ENCODE measurements at regions not wholly inside any gene's neighbourhood (a gene's known extent, or its start where the extent isn't known, plus 50 kb on each side); places are given as distances from the start of the nearest gene placed in this dataset.

- ATAC-seq (peak; percentile 19), DNase-seq (ENCODE audit: low spot score) (peak; percentile 19)
- peaks cover 47% of the 10 kb centered on the region for H3K4me1 Mint-ChIP-seq
Measured at GRCh38 chr6:14284969-14285590, 167.5 kb downstream of the CD83 start.

GRCh38 chr6:14286144-14286543 lies 168.6 kb downstream of the CD83 start:
- H3F3A ChIP-seq (replicated peaks; ENCODE audit: low read depth): no peaks in the 10 kb centered on the region
- Mint-ChIP-seq H3K36me3 (ENCODE audit: low read depth) (peaks cover 8% of the 10 kb centered on the region; the same call in 2 of the 3 replicates), H3K9me3 (no peaks in the 10 kb centered on the region), H3K4me1 (peaks cover 51% of the 10 kb centered on the region), H3K27me3 (ENCODE audit: insufficient read depth, low read depth, poor library complexity) (peaks cover 2% of the 10 kb centered on the region), H3K4me3 (no peak overlapping the region), H3K27ac (no peak overlapping the region)
- H3K4me1 ChIP-seq (ENCODE audit: insufficient read depth): peaks cover 28% of the 10 kb centered on the region
- H4K20me1 ChIP-seq (replicated peaks; ENCODE audit: insufficient read depth): no peaks in the 10 kb centered on the region
- H3K4me2 ChIP-seq: peak overlapping the region; percentile 63
- H3K4me3 ChIP-seq: no peak overlapping the region
- no peak overlapping the region for H2AFZ ChIP-seq
- no peaks in the 10 kb centered on the region for H3K9me2 ChIP-seq (ENCODE audit: insufficient read depth)
- no peaks in the 10 kb centered on the region for H3K79me2 ChIP-seq (replicated peaks; ENCODE audit: insufficient read depth)
- no peaks in the 10 kb centered on the region for H3K27me3 ChIP-seq (ENCODE audit: insufficient read depth)
- H3K27ac ChIP-seq (ENCODE audit: low read depth): no peak overlapping the region
- H3K36me3 ChIP-seq (ENCODE audit: insufficient read depth): peaks cover 10% of the 10 kb centered on the region; the same call in 1 of the 2 replicates
- DNase-seq (ENCODE audit: low spot score) (peak; percentile 27), ATAC-seq (peak; percentile 69)
- TF ChIP-seq ZNF114 (CRISPR knock-in tag; IDR thresholded peaks at IDR 0.05) (no peak), STAT1 (IDR thresholded peaks at IDR 0.05; ENCODE audit: unreplicated experiment) (no peak), NANOG (IDR thresholded peaks at IDR 0.05; ENCODE audit: borderline replicate concordance) (no peak), POLR2AphosphoS5 (IDR thresholded peaks at IDR 0.05; ENCODE audit: low read depth) (no peak), ZNF331 (CRISPR knock-in tag; IDR thresholded peaks at IDR 0.05; ENCODE audit: low read depth) (no peak), ETS1 (IDR thresholded peaks at IDR 0.05) (no peak), EZH2phosphoT487 (IDR thresholded peaks at IDR 0.05; ENCODE audit: unreplicated experiment) (no peak), EZH2 (IDR thresholded peaks at IDR 0.05; ENCODE audit: low read depth, unreplicated experiment) (no peak), ZNF462 (CRISPR knock-in tag; IDR thresholded peaks at IDR 0.05) (no peak), JUNB (IDR thresholded peaks at IDR 0.05; ENCODE audit: unreplicated experiment) (no peak), CREB1 (CRISPR knock-in tag; IDR thresholded peaks at IDR 0.05; ENCODE audit: low read depth) (no peak)

More at GRCh38 chr6:14284969-14285590, 167.5 kb downstream of the CD83 start:
- Histone ChIP-seq H3K36me3 (ENCODE audit: insufficient read depth) (peaks cover 10% of the 10 kb centered on the region; the same call in 1 of the 2 replicates), H4K20me1 (replicated peaks; ENCODE audit: insufficient read depth) (no peaks in the 10 kb centered on the region), H3K4me1 (ENCODE audit: insufficient read depth) (peaks cover 20% of the 10 kb centered on the region), H3K79me2 (replicated peaks; ENCODE audit: insufficient read depth) (no peaks in the 10 kb centered on the region), H3K9me2 (ENCODE audit: insufficient read depth) (no peaks in the 10 kb centered on the region), H3K27me3 (ENCODE audit: insufficient read depth) (no peaks in the 10 kb centered on the region), H3K4me3 (no peak overlapping the region), H3F3A (replicated peaks; ENCODE audit: low read depth) (no peaks in the 10 kb centered on the region), H3K27ac (ENCODE audit: low read depth) (no peak overlapping the region; the same call in 1 of the 2 replicates), H2AFZ (no peak overlapping the region), H3K4me2 (0 out of 2 replicates have a peak overlapping the region, but pooled peaks have one; percentile 14)
- TF ChIP-seq ZNF114 (CRISPR knock-in tag; IDR thresholded peaks at IDR 0.05) (no peak), POLR2AphosphoS5 (IDR thresholded peaks at IDR 0.05; ENCODE audit: low read depth) (peak; percentile 38; the same call in 1 of the 2 replicates)
- Mint-ChIP-seq H3K36me3 (ENCODE audit: low read depth) (peaks cover 14% of the 10 kb centered on the region), H3K27me3 (ENCODE audit: insufficient read depth, low read depth, poor library complexity) (peaks cover 2% of the 10 kb centered on the region), H3K9me3 (peaks cover 2% of the 10 kb centered on the region; the same call in 1 of the 3 replicates), H3K27ac (no peak overlapping the region), H3K4me3 (no peak overlapping the region; the same call in 2 of the 3 replicates)
